HepG2 (cell line): ENCODE measurements at regions not wholly inside any gene's neighbourhood (a gene's known extent, or its start where the extent isn't known, plus 50 kb on each side); places are given as distances from the start of the nearest gene placed in this dataset.

ENCODE experiments used
- ATAC-seq: fragments of 200-7000 bp; cut with Tn5 transposase; 3 replicates; pipeline ENCODE4 v1.9.1; 2020; ENCODE audit warnings: mild to moderate bottlenecking, moderate library complexity
- BruUV-seq: library from RNA; stranded (reverse); fragments of 400-500 nt; replicated peaks from 2 replicates; lab custom pipeline; 2021; lab: Mats Ljungman, UMichigan
- CTCF ChIA-PET: fragments of 300-600 bp; formaldehyde crosslinking; extraction: SDS; loops from one replicate; lab custom pipeline; 2021; ENCODE audit warnings: low total read pairs, inconsistent platforms, low intra/inter-chr PET ratio; lab: Yijun Ruan, JAX
- POLR2A ChIA-PET: fragments of 350-600 bp; sonication (Branson Sonifier 250); formaldehyde crosslinking; loops from one replicate; lab custom pipeline; 2020; ENCODE audit warnings: antibody characterized with exemption, inconsistent platforms; lab: Yijun Ruan, JAX
- DNase-seq: peaks from one replicate; pipeline ENCODE4 v3.0.0-alpha.2; 2015; ENCODE audit warnings: low spot score
- FAIRE-seq: peaks from 3 replicates; lab custom pipeline; 2011; peaks lifted over from hg19 to GRCh38; lab: Jason Lieb, UNC
- H2AFZ ChIP-seq: one replicate; pipeline ENCODE4 v1.6.1; 2011; ENCODE audit warnings: low read length, inconsistent platforms
- H3K27ac ChIP-seq: fragments of 300-600 bp; 3 replicates; pipeline ENCODE4 v1.8.0; 2011; ENCODE audit warnings: mixed run types, mild to moderate bottlenecking, mixed read lengths, low read length, inconsistent platforms; ENCODE audit not compliant: insufficient read depth; ENCODE audit errors: extremely low read length
- H3K27me3 ChIP-seq, 2 experiments: fragments of 200-600 bp in 1 of 2; 2 replicates in 1 of 2; 3 replicates in 1 of 2; pipeline versions ENCODE4 v1.6.0 to v1.8.0; 2011; ENCODE audit warnings: low read length in 2 of 2, mild to moderate bottlenecking in 2 of 2, moderate library complexity in 2 of 2, inconsistent platforms in 1 of 2; ENCODE audit not compliant: insufficient read depth in 2 of 2, control insufficient read depth in 1 of 2
- H3K36me3 ChIP-seq, 2 experiments: fragments of 200-600 bp in 1 of 2; replicated peaks in 1 of 2; 2 replicates in 1 of 2; 3 replicates in 1 of 2; pipeline versions ENCODE4 v1.5.1 to v1.8.0; 2011; ENCODE audit warnings: low read length in 2 of 2, inconsistent platforms in 1 of 2; ENCODE audit not compliant: insufficient read depth in 2 of 2, control insufficient read depth in 1 of 2
- H3K4me1 ChIP-seq: 2 replicates; pipeline ENCODE4 v1.5.1; 2012; ENCODE audit warnings: low read length, inconsistent platforms; ENCODE audit not compliant: insufficient read depth
- H3K4me2 ChIP-seq: 2 replicates; pipeline ENCODE4 v1.6.0; 2011; ENCODE audit warnings: low read depth, low read length, inconsistent platforms
- H3K4me3 ChIP-seq, 3 experiments: fragments of 200-600 bp in 1 of 3; sonication (generic), shearing (Covaris generic) in 1 of 3; replicated peaks in 1 of 3; 2 replicates each; pipeline ENCODE4 v1.5.1; 2011 to 2016; ENCODE audit warnings: low read length in 3 of 3, inconsistent platforms in 2 of 3, low read depth in 2 of 3, mild to moderate bottlenecking in 2 of 3, control low read depth in 1 of 3, mixed read lengths in 1 of 3; ENCODE audit not compliant: insufficient read depth in 1 of 3
- H3K79me2 ChIP-seq: one replicate; pipeline ENCODE4 v1.6.1; 2011; ENCODE audit warnings: low read length, inconsistent platforms; ENCODE audit not compliant: insufficient read depth
- H3K9ac ChIP-seq: 2 replicates; pipeline ENCODE4 v1.6.0; 2011; ENCODE audit warnings: mild to moderate bottlenecking, low read depth, low read length, inconsistent platforms; ENCODE audit not compliant: insufficient read depth
- H3K9me3 ChIP-seq: 2 replicates; pipeline ENCODE4 v1.5.1; 2012; ENCODE audit warnings: mild to moderate bottlenecking, low read length
- H4K20me1 ChIP-seq: 2 replicates; pipeline ENCODE4 v1.6.0; 2011; ENCODE audit warnings: inconsistent platforms, mild to moderate bottlenecking, low read length, moderate library complexity; ENCODE audit not compliant: insufficient read depth
- CBX2 ChIP-seq, 2 experiments: fragments of 200-600 bp in 1 of 2; sonication (generic); formaldehyde crosslinking in 1 of 2; IDR thresholded peaks; 2 replicates each; pipeline versions ENCODE4 v1.7.0 to v1.8.1; 2018 to 2022; ENCODE audit warnings: low read depth in 2 of 2, low read length in 1 of 2, mild to moderate bottlenecking in 1 of 2, missing genetic modification reagents in 1 of 2
- GPN1 ChIP-seq: sonication (generic); formaldehyde crosslinking; IDR thresholded peaks from 2 replicates; pipeline ENCODE4 v1.5.1; 2020; ENCODE audit warnings: missing genetic modification reagents, borderline replicate concordance
- KAT2B ChIP-seq: fragments of 150-350 bp; IDR thresholded peaks from 2 replicates; pipeline ENCODE4 v1.6.1; 2014; ENCODE audit warnings: low read depth, low read length, borderline replicate concordance
- MAFK ChIP-seq, 2 experiments: IDR thresholded peaks in 1 of 2; conservative IDR thresholded peaks in 1 of 2; 2 replicates each; pipeline ENCODE4 v1.6.1; 2011; ENCODE audit warnings: improper control_type of control experiment in 2 of 2, low read length in 2 of 2
- NKX3-1 ChIP-seq: sonication (generic); formaldehyde crosslinking; IDR thresholded peaks from 2 replicates; pipeline ENCODE4 v1.5.0; 2020; ENCODE audit warnings: missing genetic modification reagents
- RFX5 ChIP-seq: IDR thresholded peaks from 2 replicates; pipeline ENCODE4 v1.6.1; 2011; ENCODE audit warnings: low read depth, low read length, improper control_type of control experiment
- RFXAP ChIP-seq: sonication (generic); formaldehyde crosslinking; IDR thresholded peaks from 2 replicates; pipeline ENCODE4 v1.4.0; 2020; ENCODE audit warnings: missing genetic modification reagents, borderline replicate concordance
- TFDP2 ChIP-seq: sonication (generic); formaldehyde crosslinking; IDR thresholded peaks from 2 replicates; pipeline ENCODE4 v1.4.0; 2020; ENCODE audit warnings: missing genetic modification reagents
- U2AF1 ChIP-seq: fragments of 200-400 bp; formaldehyde crosslinking; optimal IDR thresholded peaks from 2 replicates; pipeline ENCODE3; 2017; ENCODE audit warnings: mild to moderate bottlenecking, low read depth, low read length
- ZNF672 ChIP-seq: sonication (generic); formaldehyde crosslinking; IDR thresholded peaks from 2 replicates; pipeline ENCODE4 v1.8.1; 2022; ENCODE audit warnings: missing genetic modification reagents
- ZNF766 ChIP-seq: sonication (generic); formaldehyde crosslinking; IDR thresholded peaks from 2 replicates; pipeline ENCODE4 v1.5.0; 2020; ENCODE audit warnings: missing genetic modification reagents, borderline replicate concordance
- WGBS: methylation state at CpG from one replicate; pipeline ENCODE4 v1.1.6; 2017; ENCODE audit warnings: low lambda C conversion rate; 5-methylcytosine and 5-hydroxymethylcytosine counted together
- in situ Hi-C: cut with HindIII; loops from 2 replicates; pipeline ENCODE4 v1.10.0; 2017; ENCODE audit warnings: low pct_unique_long_range_greater_than_20kb; ENCODE audit not compliant: extremely low pct_ligation_motif_present
- intact Hi-C: fragments of 100-400 bp; cut with micrococcal nuclease; formaldehyde crosslinking; loops from one replicate; pipeline ENCODE4 v1.10.0; 2022; ENCODE audit not compliant: unreplicated experiment
- TF ChIP-seq, protein P1 (sequence below): sonication (generic); formaldehyde crosslinking; conservative IDR thresholded peaks from 2 replicates; pipeline ENCODE4 v1.8.0; 2022; ENCODE audit warnings: low read depth, missing genetic modification reagents
- TF ChIP-seq, protein P2 (sequence below): sonication (generic); formaldehyde crosslinking; IDR thresholded peaks from 2 replicates; pipeline ENCODE4 v1.5.0; 2020; ENCODE audit warnings: missing genetic modification reagents

DNA sequence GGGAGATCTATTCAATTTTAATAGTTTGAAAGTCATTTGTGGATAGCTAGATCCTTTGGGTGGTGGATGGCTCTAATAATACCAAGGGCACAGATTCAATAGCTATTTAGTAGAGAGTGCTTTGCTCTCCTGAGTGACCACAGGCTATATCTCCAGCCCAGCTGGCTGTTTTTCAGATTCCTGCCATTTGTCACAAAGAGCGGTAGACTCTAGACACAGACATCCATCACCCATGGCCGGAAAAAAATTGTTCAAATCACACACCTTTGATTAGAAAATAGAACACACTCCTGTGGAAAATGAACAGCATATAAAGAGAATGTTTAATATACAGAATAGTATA is 171.6 kb upstream of the MITF start:
- ChIA-PET POLR2A (no interaction called here), CTCF (no interaction called here)
- no TSS peak for BruUV-seq
- intact Hi-C loops (no loop called here), in situ Hi-C loops (no loop called here)
- H3K36me3 ChIP-seq, result no peaks in the 10 kb centered on the region
- H3K79me2 ChIP-seq, result no peaks in the 10 kb centered on the region
- H4K20me1 ChIP-seq, result no peaks in the 10 kb centered on the region
- H3K4me1 ChIP-seq, result no peaks in the 10 kb centered on the region
- H3K9me3 ChIP-seq, result no peaks in the 10 kb centered on the region
- H3K27me3 ChIP-seq, result no peaks in the 10 kb centered on the region; a peak in 1 of 5 replicates
- no peak overlapping the region for H3K9ac ChIP-seq
- no peak for ATAC-seq
- H3K4me3 ChIP-seq, result no peak overlapping the region
- no peak for FAIRE-seq
- H3K4me2 ChIP-seq, result no peak overlapping the region
- no peak overlapping the region for H2AFZ ChIP-seq
- 41% methylated on average over 2 of the region's 2 CpGs for WGBS
- TF ChIP-seq MAFK (conservative IDR thresholded peaks at IDR 0.05 in 1 of 2, IDR thresholded peaks at IDR 0.05 in 1 of 2; ENCODE audit: low read length in 2 of 2), result no peak
- TF ChIP-seq U2AF1, result no peak
- TF ChIP-seq TFDP2, result no peak
- TF ChIP-seq RFX5, result no peak
- TF ChIP-seq ZNF672 (CRISPR knock-in tag), result no peak
- no peak for TF ChIP-seq RFXAP (CRISPR knock-in tag)
- no peak for TF ChIP-seq CBX2 (IDR thresholded peaks at IDR 0.05; ENCODE audit: low read depth, low read length)
- no peak for TF ChIP-seq CBX2 (CRISPR knock-in tag; IDR thresholded peaks at IDR 0.05; ENCODE audit: low read depth)
- no peak for TF ChIP-seq ZNF766 (CRISPR knock-in tag)
- TF ChIP-seq NKX3-1, result no peak
- TF ChIP-seq, protein P1, sequence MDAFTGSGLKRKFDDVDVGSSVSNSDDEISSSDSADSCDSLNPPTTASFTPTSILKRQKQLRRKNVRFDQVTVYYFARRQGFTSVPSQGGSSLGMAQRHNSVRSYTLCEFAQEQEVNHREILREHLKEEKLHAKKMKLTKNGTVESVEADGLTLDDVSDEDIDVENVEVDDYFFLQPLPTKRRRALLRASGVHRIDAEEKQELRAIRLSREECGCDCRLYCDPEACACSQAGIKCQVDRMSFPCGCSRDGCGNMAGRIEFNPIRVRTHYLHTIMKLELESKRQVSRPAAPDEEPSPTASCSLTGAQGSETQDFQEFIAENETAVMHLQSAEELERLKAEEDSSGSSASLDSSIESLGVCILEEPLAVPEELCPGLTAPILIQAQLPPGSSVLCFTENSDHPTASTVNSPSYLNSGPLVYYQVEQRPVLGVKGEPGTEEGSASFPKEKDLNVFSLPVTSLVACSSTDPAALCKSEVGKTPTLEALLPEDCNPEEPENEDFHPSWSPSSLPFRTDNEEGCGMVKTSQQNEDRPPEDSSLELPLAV, result no peak
- TF ChIP-seq, protein P2, sequence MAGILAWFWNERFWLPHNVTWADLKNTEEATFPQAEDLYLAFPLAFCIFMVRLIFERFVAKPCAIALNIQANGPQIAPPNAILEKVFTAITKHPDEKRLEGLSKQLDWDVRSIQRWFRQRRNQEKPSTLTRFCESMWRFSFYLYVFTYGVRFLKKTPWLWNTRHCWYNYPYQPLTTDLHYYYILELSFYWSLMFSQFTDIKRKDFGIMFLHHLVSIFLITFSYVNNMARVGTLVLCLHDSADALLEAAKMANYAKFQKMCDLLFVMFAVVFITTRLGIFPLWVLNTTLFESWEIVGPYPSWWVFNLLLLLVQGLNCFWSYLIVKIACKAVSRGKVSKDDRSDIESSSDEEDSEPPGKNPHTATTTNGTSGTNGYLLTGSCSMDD, result no peak
- TF ChIP-seq KAT2B, result no peak
- TF ChIP-seq GPN1, result no peak
- DNase-seq, result no peak
- H3K27ac ChIP-seq, result no peak overlapping the region
